A673 (cell line): ENCODE measurements at regions not wholly inside any gene's neighbourhood (a gene's known extent, or its start where the extent isn't known, plus 50 kb on each side); places are given as distances from the start of the nearest gene placed in this dataset.

Experiments used
- EZH2 ChIP-seq: fragments of 200-600 bp; sonication (generic); IDR thresholded peaks from 2 replicates; pipeline ENCODE4 v1.6.1; 2017; ENCODE audit warnings: borderline replicate concordance, low read depth, mild to moderate bottlenecking, mixed read lengths, antibody characterized with exemption, low read length; ENCODE audit not compliant: poor library complexity, severe bottlenecking
- TF ChIP-seq, protein P1 (sequence below): fragments of 300-800, 200-600 bp; sonication (generic); conservative IDR thresholded peaks from 2 replicates; pipeline ENCODE4 v1.5.1; 2017; ENCODE audit warnings: low read depth, mild to moderate bottlenecking, antibody characterized with exemption, low read length, moderate library complexity, mixed read lengths

DNA sequence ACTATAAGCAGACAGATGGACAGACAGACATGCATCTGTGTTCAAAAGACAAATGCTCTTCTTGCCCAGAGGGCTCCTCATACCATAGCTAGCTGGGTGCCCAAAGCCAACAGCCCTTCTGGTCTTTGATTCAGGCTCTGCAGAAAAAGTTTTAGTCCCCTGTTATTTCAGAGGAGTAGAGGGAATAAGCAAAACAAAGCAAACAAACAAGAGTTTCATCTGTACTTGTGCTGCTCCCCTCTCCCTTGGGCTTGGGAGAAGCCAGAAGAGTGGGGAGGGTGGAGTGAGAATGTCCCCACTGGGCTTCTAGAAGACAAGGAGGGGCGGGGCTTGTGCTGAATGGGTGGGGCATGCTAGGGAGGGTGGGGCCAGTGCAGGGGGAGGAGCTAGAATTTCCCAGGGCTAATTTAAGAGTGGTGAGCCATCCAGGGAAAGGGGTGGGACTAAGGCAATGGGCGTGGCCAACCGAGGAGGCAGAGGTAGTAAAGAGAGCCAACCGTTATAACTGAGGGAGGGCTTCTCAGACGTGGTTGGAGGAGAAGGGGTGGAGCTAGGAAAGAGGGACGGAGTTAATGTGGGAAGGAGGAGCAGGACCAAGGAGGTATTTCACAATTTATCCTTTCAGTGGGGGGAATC, 101.2 kb upstream of the MGMT start:
- TF ChIP-seq, protein P1, sequence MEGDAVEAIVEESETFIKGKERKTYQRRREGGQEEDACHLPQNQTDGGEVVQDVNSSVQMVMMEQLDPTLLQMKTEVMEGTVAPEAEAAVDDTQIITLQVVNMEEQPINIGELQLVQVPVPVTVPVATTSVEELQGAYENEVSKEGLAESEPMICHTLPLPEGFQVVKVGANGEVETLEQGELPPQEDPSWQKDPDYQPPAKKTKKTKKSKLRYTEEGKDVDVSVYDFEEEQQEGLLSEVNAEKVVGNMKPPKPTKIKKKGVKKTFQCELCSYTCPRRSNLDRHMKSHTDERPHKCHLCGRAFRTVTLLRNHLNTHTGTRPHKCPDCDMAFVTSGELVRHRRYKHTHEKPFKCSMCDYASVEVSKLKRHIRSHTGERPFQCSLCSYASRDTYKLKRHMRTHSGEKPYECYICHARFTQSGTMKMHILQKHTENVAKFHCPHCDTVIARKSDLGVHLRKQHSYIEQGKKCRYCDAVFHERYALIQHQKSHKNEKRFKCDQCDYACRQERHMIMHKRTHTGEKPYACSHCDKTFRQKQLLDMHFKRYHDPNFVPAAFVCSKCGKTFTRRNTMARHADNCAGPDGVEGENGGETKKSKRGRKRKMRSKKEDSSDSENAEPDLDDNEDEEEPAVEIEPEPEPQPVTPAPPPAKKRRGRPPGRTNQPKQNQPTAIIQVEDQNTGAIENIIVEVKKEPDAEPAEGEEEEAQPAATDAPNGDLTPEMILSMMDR = no peak
- no peak for TF ChIP-seq EZH2
